Mesothelial cell of epicardium (in vitro differentiated cells): ENCODE measurements at regions not wholly inside any gene's neighbourhood (a gene's known extent, or its start where the extent isn't known, plus 50 kb on each side); places are given as distances from the start of the nearest gene placed in this dataset.

Experiments
- DNase-seq, 2 experiments: peaks; one replicate each; pipeline ENCODE4 v3.0.0; 2021; ENCODE audit warnings: low spot score in 2 of 2; ENCODE audit not compliant: unreplicated experiment in 2 of 2
- H3K27ac Mint-ChIP-seq: 2 replicates; pipeline ENCODE4 v1.8.0; 2021; ENCODE audit warnings: mixed read lengths
- H3K27me3 Mint-ChIP-seq: 2 replicates; pipeline ENCODE4 v1.8.0; 2021; ENCODE audit warnings: low read depth, mixed read lengths
- H3K36me3 Mint-ChIP-seq: 2 replicates; pipeline ENCODE4 v1.8.0; 2021; ENCODE audit warnings: mixed read lengths
- H3K4me1 Mint-ChIP-seq: 2 replicates; pipeline ENCODE4 v1.8.0; 2021; ENCODE audit warnings: mixed read lengths
- H3K4me3 Mint-ChIP-seq: 2 replicates; pipeline ENCODE4 v1.8.0; 2021; ENCODE audit warnings: mild to moderate bottlenecking, moderate library complexity, mixed read lengths
- H3K9me3 Mint-ChIP-seq: 2 replicates; pipeline ENCODE4 v1.8.0; 2021; ENCODE audit warnings: mixed read lengths
- CTCF ChIP-seq: fragments of 200-600 bp; sonication (generic); IDR thresholded peaks from one replicate; pipeline ENCODE4 v1.5.0; 2021; ENCODE audit warnings: antibody characterized with exemption; ENCODE audit not compliant: unreplicated experiment

GRCh38 chr1:11345971-11346715 lies 73.1 kb downstream of the UBIAD1 start:
- H3K27me3 Mint-ChIP-seq = peaks cover 52% of the 10 kb centered on the region
- no peak overlapping the region for H3K4me3 Mint-ChIP-seq
- peaks cover 15% of the 10 kb centered on the region for H3K4me1 Mint-ChIP-seq
- DNase-seq = no peak
- no peak overlapping the region for H3K27ac Mint-ChIP-seq
- no peaks in the 10 kb centered on the region for H3K9me3 Mint-ChIP-seq
- no peaks in the 10 kb centered on the region for H3K36me3 Mint-ChIP-seq
- no peak for TF ChIP-seq CTCF

GRCh38 chr1:11350265-11350664 lies 77.3 kb downstream of the UBIAD1 start:
- Mint-ChIP-seq H3K4me1 (peaks cover 3% of the 10 kb centered on the region), H3K27ac (no peak overlapping the region)
- no peak for TF ChIP-seq CTCF

GRCh38 chr1:11352058-11352715 lies 79.2 kb downstream of the UBIAD1 start:
- H3K4me3 Mint-ChIP-seq = no peak overlapping the region
- H3K27ac Mint-ChIP-seq = no peak overlapping the region
- peaks cover 16% of the 10 kb centered on the region for H3K4me1 Mint-ChIP-seq
- no peak for DNase-seq
- H3K36me3 Mint-ChIP-seq = no peaks in the 10 kb centered on the region
- no peak for TF ChIP-seq CTCF
- H3K9me3 Mint-ChIP-seq = no peaks in the 10 kb centered on the region
- peaks cover 66% of the 10 kb centered on the region for H3K27me3 Mint-ChIP-seq

More at GRCh38 chr1:11350265-11350664, 77.3 kb downstream of the UBIAD1 start:
- no peak overlapping the region for H3K4me3 Mint-ChIP-seq
- peaks cover 61% of the 10 kb centered on the region for H3K27me3 Mint-ChIP-seq
- no peaks in the 10 kb centered on the region for H3K9me3 Mint-ChIP-seq
- DNase-seq = no peak
- no peaks in the 10 kb centered on the region for H3K36me3 Mint-ChIP-seq

- Mint-ChIP-seq H3K4me3 (no peak overlapping the region), H3K4me1 (peaks cover 16% of the 10 kb centered on the region), H3K9me3 (no peaks in the 10 kb centered on the region), H3K27ac (no peak overlapping the region), H3K36me3 (no peaks in the 10 kb centered on the region), H3K27me3 (peaks cover 69% of the 10 kb centered on the region)
- TF ChIP-seq CTCF = no peak
- no peak for DNase-seq
Observed at GRCh38 chr1:11352816-11353799, 80.1 kb downstream of the UBIAD1 start.

GRCh38 chr1:11354893-11355553 lies 82.0 kb downstream of the UBIAD1 start:
- Mint-ChIP-seq H3K36me3 (no peaks in the 10 kb centered on the region), H3K4me3 (no peak overlapping the region), H3K9me3 (no peaks in the 10 kb centered on the region), H3K27ac (peak overlapping the region; percentile 34), H3K4me1 (peaks cover 16% of the 10 kb centered on the region), H3K27me3 (peaks cover 76% of the 10 kb centered on the region)
- DNase-seq = no peak
- no peak for TF ChIP-seq CTCF
